ENCODE measurements at regions not wholly inside any gene's neighbourhood (a gene's known extent, or its start where the extent isn't known, plus 50 kb on each side); places are given as distances from the start of the nearest gene placed in this dataset.

DNA sequence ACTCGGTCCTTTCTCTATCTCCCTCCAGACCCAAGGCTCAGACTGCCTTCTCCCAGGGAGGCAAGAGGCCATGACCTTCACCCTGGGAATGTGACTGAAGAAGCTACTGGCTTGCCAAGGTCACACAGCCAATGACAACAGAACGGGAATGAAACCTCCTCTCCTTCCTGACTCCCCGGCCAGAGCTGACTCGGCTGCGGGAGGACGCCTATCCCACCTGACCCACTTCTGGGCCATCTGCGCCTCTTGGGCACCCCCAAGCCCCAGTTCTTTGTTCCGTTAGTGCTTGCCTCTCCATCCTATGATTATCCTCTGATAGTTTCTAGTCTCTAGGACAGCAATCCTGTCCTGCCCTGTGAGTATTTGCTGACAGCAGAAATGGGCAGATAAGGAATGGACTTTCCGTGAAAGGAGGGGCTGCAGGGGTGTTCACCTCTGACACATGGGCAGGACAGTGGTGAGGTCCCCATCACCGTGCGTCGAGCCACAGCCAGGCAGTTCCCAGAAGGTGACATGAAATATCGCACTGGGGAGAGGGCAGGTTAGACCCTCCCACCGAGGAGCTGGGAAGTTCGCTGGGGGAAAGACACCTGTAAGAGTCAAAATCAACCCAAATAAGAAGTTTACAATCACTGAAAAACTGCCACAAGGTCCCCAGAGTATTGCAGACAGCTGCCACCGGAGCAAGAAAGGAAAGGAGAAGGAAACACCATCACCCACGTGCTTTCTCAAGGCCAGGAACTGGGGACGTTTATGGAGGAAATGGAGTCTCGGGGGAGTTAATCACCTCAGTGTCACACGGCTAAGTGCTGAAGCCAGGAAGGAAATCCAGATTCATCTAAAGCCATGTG lies 63.0 kb downstream of the INSIG1 start:
- Histone ChIP-seq H3K4me3 (ENCODE audit: low read length) (no peak overlapping the region), H3K27ac (ENCODE audit: low read depth in 1 of 2, low read length in 2 of 2) (no peak overlapping the region), H3K27me3 (ENCODE audit: control insufficient read depth in 1 of 2, insufficient read depth in 2 of 2, low read length in 2 of 2) (peaks cover 11 to 13% of the 10 kb centered on the region in 2 experiments), H3K9me3 (ENCODE audit: control insufficient read depth in 1 of 2, insufficient read depth in 1 of 2, low read length in 2 of 2) (peaks cover 0 to 7% of the 10 kb centered on the region in 2 experiments), H3K4me1 (ENCODE audit: insufficient read depth, low read length) (no peaks in the 10 kb centered on the region), H3K36me3 (ENCODE audit: insufficient read depth, low read length) (no peaks in the 10 kb centered on the region)
- peak in 2 of 14 experiments; percentile 16 to 46 for DNase-seq
- Mint-ChIP-seq H3K4me1 (ENCODE audit: low read depth) (no peaks in the 10 kb centered on the region), H3K36me3 (ENCODE audit: low read depth) (no peaks in the 10 kb centered on the region), H3K4me3 (no peak overlapping the region), H3K27me3 (peaks cover 84% of the 10 kb centered on the region), H3K9me3 (no peaks in the 10 kb centered on the region), H3K27ac (no peak overlapping the region)
- intact Hi-C loops (cut with DNase I, micrococcal nuclease), result no loop called here
- TF ChIP-seq, protein P1, sequence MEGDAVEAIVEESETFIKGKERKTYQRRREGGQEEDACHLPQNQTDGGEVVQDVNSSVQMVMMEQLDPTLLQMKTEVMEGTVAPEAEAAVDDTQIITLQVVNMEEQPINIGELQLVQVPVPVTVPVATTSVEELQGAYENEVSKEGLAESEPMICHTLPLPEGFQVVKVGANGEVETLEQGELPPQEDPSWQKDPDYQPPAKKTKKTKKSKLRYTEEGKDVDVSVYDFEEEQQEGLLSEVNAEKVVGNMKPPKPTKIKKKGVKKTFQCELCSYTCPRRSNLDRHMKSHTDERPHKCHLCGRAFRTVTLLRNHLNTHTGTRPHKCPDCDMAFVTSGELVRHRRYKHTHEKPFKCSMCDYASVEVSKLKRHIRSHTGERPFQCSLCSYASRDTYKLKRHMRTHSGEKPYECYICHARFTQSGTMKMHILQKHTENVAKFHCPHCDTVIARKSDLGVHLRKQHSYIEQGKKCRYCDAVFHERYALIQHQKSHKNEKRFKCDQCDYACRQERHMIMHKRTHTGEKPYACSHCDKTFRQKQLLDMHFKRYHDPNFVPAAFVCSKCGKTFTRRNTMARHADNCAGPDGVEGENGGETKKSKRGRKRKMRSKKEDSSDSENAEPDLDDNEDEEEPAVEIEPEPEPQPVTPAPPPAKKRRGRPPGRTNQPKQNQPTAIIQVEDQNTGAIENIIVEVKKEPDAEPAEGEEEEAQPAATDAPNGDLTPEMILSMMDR (IDR thresholded peaks at IDR 0.05), result no peak
- POLR2A ChIA-PET, result no interaction called here
- ATAC-seq (ENCODE audit: poor library complexity), result no peak
- CTCF ChIA-PET, result no interaction called here

DNA sequence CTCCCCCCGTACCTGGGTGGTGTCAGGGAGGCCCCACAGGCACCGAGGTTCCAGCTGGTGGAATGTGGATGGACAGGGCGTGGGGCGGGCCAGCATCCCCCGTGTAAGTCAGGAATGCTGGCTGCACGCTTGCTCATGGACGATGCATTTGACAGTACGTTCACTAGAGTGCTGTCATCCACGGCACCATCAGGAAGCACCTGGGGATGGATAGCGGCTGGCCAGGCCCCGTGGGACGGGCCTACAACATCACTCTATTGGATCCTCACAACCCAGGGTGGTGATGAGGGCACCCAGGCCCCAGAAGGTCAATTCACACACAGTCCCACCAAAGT lies 63.6 kb downstream of the INSIG1 start:
- Histone ChIP-seq H3K4me3 (ENCODE audit: low read length) (no peak overlapping the region), H3K36me3 (ENCODE audit: insufficient read depth, low read length) (no peaks in the 10 kb centered on the region), H3K27me3 (ENCODE audit: control insufficient read depth in 1 of 2, insufficient read depth in 2 of 2, low read length in 2 of 2) (peaks cover 11 to 13% of the 10 kb centered on the region in 2 experiments), H3K4me1 (ENCODE audit: insufficient read depth, low read length) (no peaks in the 10 kb centered on the region), H3K27ac (ENCODE audit: low read depth in 1 of 2, low read length in 2 of 2) (no peak overlapping the region), H3K9me3 (ENCODE audit: control insufficient read depth in 1 of 2, insufficient read depth in 1 of 2, low read length in 2 of 2) (peaks cover 0 to 7% of the 10 kb centered on the region in 2 experiments)
- peaks cover 79% of the 10 kb centered on the region for H3K27me3 Mint-ChIP-seq
- H3K4me1 Mint-ChIP-seq (ENCODE audit: low read depth), result no peaks in the 10 kb centered on the region
- no peak overlapping the region for H3K4me3 Mint-ChIP-seq
- no peaks in the 10 kb centered on the region for H3K9me3 Mint-ChIP-seq
- no peak overlapping the region for H3K27ac Mint-ChIP-seq
- ATAC-seq (ENCODE audit: poor library complexity) (no peak), DNase-seq (no peak)
- H3K36me3 Mint-ChIP-seq (ENCODE audit: low read depth), result no peaks in the 10 kb centered on the region
- ChIA-PET POLR2A (no interaction called here), CTCF (no interaction called here)
- intact Hi-C loops (cut with DNase I, micrococcal nuclease), result no loop called here
- TF ChIP-seq, protein P1 (IDR thresholded peaks at IDR 0.05), result no peak

DNA sequence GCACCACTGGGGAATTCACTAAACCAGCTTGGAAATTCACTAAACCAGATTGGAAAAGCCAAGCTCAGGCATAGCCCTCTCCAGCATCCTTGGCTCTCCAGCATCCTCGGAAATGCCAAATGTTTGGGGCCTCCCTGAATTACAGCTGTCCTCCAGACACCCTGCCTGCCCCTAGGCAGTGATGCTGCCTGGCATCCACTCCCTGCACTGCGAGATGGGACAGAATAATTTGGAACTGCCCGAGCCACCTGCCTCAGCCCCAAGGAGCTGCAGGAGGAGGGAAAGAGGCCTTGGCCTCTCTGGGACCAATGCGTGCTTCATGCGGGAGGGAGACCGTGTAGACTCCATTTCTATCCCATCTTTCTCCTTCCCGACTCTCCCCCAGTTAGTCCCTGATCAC lies 64.3 kb downstream of the INSIG1 start:
- H3K27me3 Mint-ChIP-seq, result peaks cover 72% of the 10 kb centered on the region
- Histone ChIP-seq H3K27me3 (ENCODE audit: control insufficient read depth in 1 of 2, insufficient read depth in 2 of 2, low read length in 2 of 2) (peaks cover 11 to 13% of the 10 kb centered on the region in 2 experiments), H3K27ac (ENCODE audit: low read depth in 1 of 2, low read length in 2 of 2) (no peak overlapping the region), H3K36me3 (ENCODE audit: insufficient read depth, low read length) (no peaks in the 10 kb centered on the region), H3K4me3 (ENCODE audit: low read length) (no peak overlapping the region), H3K9me3 (ENCODE audit: control insufficient read depth in 1 of 2, insufficient read depth in 1 of 2, low read length in 2 of 2) (peaks cover 0 to 7% of the 10 kb centered on the region in 2 experiments), H3K4me1 (ENCODE audit: insufficient read depth, low read length) (no peaks in the 10 kb centered on the region)
- intact Hi-C loops (cut with DNase I, micrococcal nuclease), result no loop called here
- DNase-seq (no peak), ATAC-seq (ENCODE audit: poor library complexity) (no peak)
- no peak overlapping the region for H3K4me3 Mint-ChIP-seq
- H3K36me3 Mint-ChIP-seq (ENCODE audit: low read depth), result no peaks in the 10 kb centered on the region
- H3K27ac Mint-ChIP-seq, result no peak overlapping the region
- TF ChIP-seq, protein P1 (IDR thresholded peaks at IDR 0.05), result no peak
- no peaks in the 10 kb centered on the region for H3K4me1 Mint-ChIP-seq (ENCODE audit: low read depth)
- no peaks in the 10 kb centered on the region for H3K9me3 Mint-ChIP-seq
- POLR2A ChIA-PET, result no interaction called here
- CTCF ChIA-PET, result no interaction called here

All from CD4-positive, alpha-beta T cell (primary cell).